Transverse colon (tissue), 4 donors: ENCODE measurements at regions not wholly inside any gene's neighbourhood (a gene's known extent, or its start where the extent isn't known, plus 50 kb on each side); places are given as distances from the start of the nearest gene placed in this dataset.

Source experiments
- DNase-seq: peaks from one replicate; pipeline ENCODE4 v3.0.0-alpha.2; 2019
- H3K27ac ChIP-seq, 4 donors: fragments of 200-600 bp; sonication (generic); 2 replicates each; pipeline ENCODE4 v1.5.1; 2016 to 2018; ENCODE audit warnings: inconsistent platforms in 4 of 4
- H3K27me3 ChIP-seq: fragments of 200-600 bp; sonication (generic); 2 replicates; pipeline ENCODE4 v1.5.1; 2017; ENCODE audit warnings: inconsistent platforms
- H3K36me3 ChIP-seq, 4 donors: fragments of 200-600 bp; sonication (generic); 2 replicates each; pipeline ENCODE4 v1.5.1; 2017 to 2019; ENCODE audit warnings: inconsistent platforms in 4 of 4
- H3K4me1 ChIP-seq, 4 donors: fragments of 200-600 bp; sonication (generic); 2 replicates each; pipeline ENCODE4 v1.5.1; 2017 to 2020; ENCODE audit warnings: inconsistent platforms in 4 of 4
- H3K4me3 ChIP-seq, 4 donors: fragments of 200-600 bp; sonication (generic); 1 replicate in 1 of 4; 2 replicates in 3 of 4; pipeline versions ENCODE4 v1.5.1 to v1.6.1; 2017 to 2019; ENCODE audit warnings: inconsistent platforms in 4 of 4
- H3K9me3 ChIP-seq, 2 donors: fragments of 200-600 bp; sonication (generic); 2 replicates each; pipeline ENCODE4 v1.5.1; 2017 to 2019; ENCODE audit warnings: inconsistent platforms in 2 of 2
- CTCF ChIP-seq, 5 experiments: fragments of 200-600 bp in 3 of 5; fragments of 450-650 bp in 2 of 5; sonication (generic) in 3 of 5; IDR thresholded peaks; 1 replicate in 2 of 5; 2 replicates in 3 of 5; pipeline ENCODE4 v1.5.1; 2016 to 2017; ENCODE audit warnings: antibody characterized with exemption in 5 of 5, inconsistent platforms in 3 of 5, mild to moderate bottlenecking in 2 of 5, moderate library complexity in 1 of 5
- EP300 ChIP-seq: sonication (generic); formaldehyde crosslinking; IDR thresholded peaks from one replicate; pipeline ENCODE4 v1.6.1; 2017; ENCODE audit warnings: antibody characterized with exemption, low read depth
- POLR2A ChIP-seq: fragments of 450-650 bp; IDR thresholded peaks from one replicate; pipeline ENCODE4 v1.6.1; 2016; ENCODE audit warnings: antibody characterized with exemption, mild to moderate bottlenecking, moderate library complexity
- POLR2AphosphoS5 ChIP-seq, 3 donors: sonication (generic); formaldehyde crosslinking; IDR thresholded peaks; one replicate each; pipeline ENCODE4 v1.6.1; 2016; ENCODE audit warnings: antibody characterized with exemption in 3 of 3
- WGBS, 2 donors: methylation state at CpG; one replicate each; pipeline ENCODE4 v1.1.5; 2018; ENCODE audit warnings: low coverage in 1 of 2; 5-methylcytosine and 5-hydroxymethylcytosine counted together
- in situ Hi-C, 4 donors: fragments of 200-750 bp; cut with MboI; loops; one replicate each; pipeline versions ENCODE4 v1.15.0 to v1.15.1; 2017; ENCODE audit warnings: low sequenced_read_pairs in 3 of 4, low pct_ligation_motif_present in 1 of 4, low pct_unique_long_range_greater_than_20kb in 1 of 4
- intact Hi-C: fragments of 100-400 bp; cut with DNase I; formaldehyde crosslinking; loops from one replicate; pipeline ENCODE4 v1.15.1; 2023; ENCODE audit warnings: low total_unique reads

- Histone ChIP-seq H3K4me3 (no peak overlapping the region), H3K9me3 (no peaks in the 10 kb centered on the region), H3K4me1 (no peaks in the 10 kb centered on the region), H3K27me3 (no peaks in the 10 kb centered on the region), H3K36me3 (no peaks in the 10 kb centered on the region), H3K27ac (no peak overlapping the region)
- intact Hi-C loops (no loop called here), in situ Hi-C loops (no loop called here)
- DNase-seq: no peak
- TF ChIP-seq EP300 (no peak), POLR2AphosphoS5 (IDR thresholded peaks at IDR 0.05) (no peak), POLR2A (no peak), CTCF (IDR thresholded peaks at IDR 0.05) (no peak)
- WGBS, 2 donors: 86 to 87% methylated on average over 2 of the region's 2 CpGs
Measured at GRCh38 chr2:56889738-56890137, 705.9 kb downstream of the CCDC85A start.

GRCh38 chr2:56892382-56892781 is 708.6 kb downstream of the CCDC85A start:
- no peak overlapping the region for H3K4me3 ChIP-seq
- no peaks in the 10 kb centered on the region for H3K9me3 ChIP-seq
- no peaks in the 10 kb centered on the region for H3K36me3 ChIP-seq
- intact Hi-C loops: no loop called here
- no peaks in the 10 kb centered on the region for H3K27me3 ChIP-seq
- DNase-seq: no peak
- no peaks in the 10 kb centered on the region for H3K4me1 ChIP-seq
- in situ Hi-C loops: no loop called here
- TF ChIP-seq POLR2AphosphoS5 (IDR thresholded peaks at IDR 0.05) (no peak), POLR2A (no peak), CTCF (IDR thresholded peaks at IDR 0.05) (no peak)
- H3K27ac ChIP-seq: no peak overlapping the region

- in situ Hi-C loops: no loop called here
- Histone ChIP-seq H3K4me1 (no peaks in the 10 kb centered on the region), H3K27me3 (no peaks in the 10 kb centered on the region), H3K36me3 (no peaks in the 10 kb centered on the region), H3K9me3 (no peaks in the 10 kb centered on the region), H3K4me3 (no peak overlapping the region), H3K27ac (no peak overlapping the region)
- intact Hi-C loops: no loop called here
- DNase-seq: no peak
- TF ChIP-seq POLR2AphosphoS5 (IDR thresholded peaks at IDR 0.05): no peak
- TF ChIP-seq POLR2A: no peak
- no peak for TF ChIP-seq CTCF (IDR thresholded peaks at IDR 0.05)
- no peak for TF ChIP-seq EP300
- 67 to 80% methylated on average over 1 of the region's 1 CpG for WGBS, 2 donors
Measured at GRCh38 chr2:56898986-56899385, 715.2 kb downstream of the CCDC85A start.

GRCh38 chr2:56912490-56912889 is 728.7 kb downstream of the CCDC85A start:
- no peak for DNase-seq
- Histone ChIP-seq H3K9me3 (peaks cover 0 to 6% of the 10 kb centered on the region in 2 donors), H3K4me1 (no peaks in the 10 kb centered on the region), H3K4me3 (no peak overlapping the region), H3K27me3 (no peaks in the 10 kb centered on the region), H3K27ac (no peak overlapping the region), H3K36me3 (no peaks in the 10 kb centered on the region)
- no peak for TF ChIP-seq EP300
- in situ Hi-C loops: no loop called here
- 48 to 58% methylated on average over 4 of the region's 4 CpGs for WGBS, 2 donors
- intact Hi-C loops: no loop called here

GRCh38 chr2:56918790-56919189 is 735.0 kb downstream of the CCDC85A start:
- Histone ChIP-seq H3K27me3 (no peaks in the 10 kb centered on the region), H3K36me3 (no peaks in the 10 kb centered on the region), H3K27ac (no peak overlapping the region), H3K9me3 (peaks cover 0 to 6% of the 10 kb centered on the region in 2 donors), H3K4me3 (no peak overlapping the region), H3K4me1 (no peaks in the 10 kb centered on the region)
- intact Hi-C loops: no loop called here
- DNase-seq: no peak
- in situ Hi-C loops: no loop called here
- TF ChIP-seq EP300 (no peak), POLR2A (no peak), POLR2AphosphoS5 (IDR thresholded peaks at IDR 0.05) (no peak), CTCF (IDR thresholded peaks at IDR 0.05) (no peak)
